ENCODE measurements at regions not wholly inside any gene's neighbourhood (a gene's known extent, or its start where the extent isn't known, plus 50 kb on each side); places are given as distances from the start of the nearest gene placed in this dataset.

GRCh38 chr5:173705512-173706044 lies 89.1 kb upstream of the BOD1 start:
- Histone ChIP-seq H2BK5ac (ENCODE audit: low read depth, low read length, poor library complexity, severe bottlenecking) (no peak overlapping the region), H3K27me3 (ENCODE audit: control insufficient read depth, insufficient read depth, low read length) (peaks cover 14% of the 10 kb centered on the region), H3K4ac (ENCODE audit: low read depth, low read length) (no peak overlapping the region), H2BK20ac (ENCODE audit: low read depth, low read length) (no peak overlapping the region), H3K4me1 (ENCODE audit: control insufficient read depth, insufficient read depth, low read length) (no peaks in the 10 kb centered on the region), H4K91ac (ENCODE audit: insufficient read depth, low read depth, low read length) (no peak overlapping the region), H3K14ac (replicated peaks; ENCODE audit: low read depth, low read length) (no peak overlapping the region), H3K27ac (ENCODE audit: insufficient read depth, low read length) (no peak overlapping the region), H2AK9ac (replicated peaks; ENCODE audit: low read depth, low read length, poor library complexity) (no peak overlapping the region), H2AK5ac (ENCODE audit: low read depth, low read length) (no peak overlapping the region), H3K9me3 (ENCODE audit: control insufficient read depth, insufficient read depth, low read length) (no peaks in the 10 kb centered on the region), H4K8ac (ENCODE audit: low read depth in 2 of 2, low read length in 2 of 2) (no peak overlapping the region), H3K36me3 (ENCODE audit: control insufficient read depth, insufficient read depth, low read length) (no peaks in the 10 kb centered on the region), H4K20me1 (ENCODE audit: insufficient read depth, low read length) (no peaks in the 10 kb centered on the region), H3K4me2 (ENCODE audit: low read depth, low read length) (no peak overlapping the region), H4K5ac (ENCODE audit: low read depth, low read length) (no peak overlapping the region), H3K9ac (ENCODE audit: low read depth, low read length) (no peak overlapping the region), H3K18ac (ENCODE audit: low read depth, low read length) (no peak overlapping the region), H2AFZ (replicated peaks; ENCODE audit: low read length, poor library complexity) (no peak overlapping the region), H3K23ac (ENCODE audit: low read depth, low read length) (no peak overlapping the region), H2BK15ac (ENCODE audit: low read depth, low read length) (no peak overlapping the region), H2BK120ac (ENCODE audit: low read depth, low read length) (no peak overlapping the region), H3K79me1 (ENCODE audit: low read depth in 1 of 2, low read length in 2 of 2) (no peaks in the 10 kb centered on the region), H3K56ac (ENCODE audit: extremely low read depth, insufficient read depth, low read length) (no peak overlapping the region), H3K9me1 (ENCODE audit: insufficient read depth, low read length) (no peaks in the 10 kb centered on the region), H3K4me3 (ENCODE audit: insufficient read depth, low read depth, low read length) (no peak overlapping the region)
- DNase-seq (no peak), ATAC-seq (ENCODE audit: low read depth) (no peak)
- POLR2A ChIA-PET (ENCODE audit: unreplicated experiment), result no interaction called here
- in situ Hi-C loops (cut with MboI; ENCODE audit: low sequenced_read_pairs), result no loop called here
- CTCF ChIA-PET, result no interaction called here
- WGBS, 2 experiments (ENCODE audit: extremely low coverage in 2 of 2, insufficient read length in 1 of 2), result 52% methylated on average over 3 of the region's 13 CpGs; no CpG with 5 or more reads in 1 of the 2 experiments
- dilution Hi-C loops (cut with HindIII; ENCODE audit: low sequenced_read_pairs, unreplicated experiment), result no loop called here
- intact Hi-C loops (cut with micrococcal nuclease), result no loop called here
- TF ChIP-seq USF2 (IDR thresholded peaks at IDR 0.05; ENCODE audit: low read depth, low read length) (no peak), CEBPB (IDR thresholded peaks at IDR 0.05; ENCODE audit: low read depth, low read length) (no peak), RCOR1 (IDR thresholded peaks at IDR 0.05; ENCODE audit: insufficient replicate concordance, low read length) (no peak), MAZ (IDR thresholded peaks at IDR 0.05; ENCODE audit: borderline replicate concordance, low read depth, low read length) (no peak), MXI1 (IDR thresholded peaks at IDR 0.05; ENCODE audit: borderline replicate concordance, low read depth, low read length) (no peak), NFE2L2 (IDR thresholded peaks at IDR 0.05; ENCODE audit: low read depth, low read length) (no peak), CHD1 (IDR thresholded peaks at IDR 0.05; ENCODE audit: low read depth, low read length) (no peak), BHLHE40 (IDR thresholded peaks at IDR 0.05; ENCODE audit: low read depth, low read length) (no peak), ELK1 (IDR thresholded peaks at IDR 0.05; ENCODE audit: borderline replicate concordance, low read depth, low read length) (no peak), MAFK (IDR thresholded peaks at IDR 0.05; ENCODE audit: low read depth, low read length) (no peak), RAD21 (IDR thresholded peaks at IDR 0.05; ENCODE audit: low read length) (no peak), SMC3 (IDR thresholded peaks at IDR 0.05; ENCODE audit: low read depth, low read length) (no peak)
- BruUV-seq (replicated peaks), result no TSS peak
